ENCODE measurements at regions not wholly inside any gene's neighbourhood (a gene's known extent, or its start where the extent isn't known, plus 50 kb on each side); places are given as distances from the start of the nearest gene placed in this dataset.

GRCh38 chr4:100258675-100259074 is 68.4 kb upstream of the DDIT4L start:
- no peaks in the 10 kb centered on the region for H3K27me3 ChIP-seq (replicated peaks; ENCODE audit: control insufficient read depth, insufficient read depth, low read length)
- no peak overlapping the region for H3K4me3 ChIP-seq (replicated peaks; ENCODE audit: low read depth, low read length)
- no peak for TF ChIP-seq CTCF (IDR thresholded peaks at IDR 0.05; ENCODE audit: insufficient read depth, low read length, poor library complexity, severe bottlenecking)
- no peak for DNase-seq (ENCODE audit: extremely low read depth, insufficient read length)
- no peaks in the 10 kb centered on the region for H3K36me3 ChIP-seq (ENCODE audit: control insufficient read depth, insufficient read depth, low read length)

- H3K36me3 ChIP-seq (ENCODE audit: control insufficient read depth, insufficient read depth, low read length), result no peaks in the 10 kb centered on the region
- no peaks in the 10 kb centered on the region for H3K27me3 ChIP-seq (replicated peaks; ENCODE audit: control insufficient read depth, insufficient read depth, low read length)
- no peak for TF ChIP-seq CTCF (IDR thresholded peaks at IDR 0.05; ENCODE audit: insufficient read depth, low read length, poor library complexity, severe bottlenecking)
- DNase-seq (ENCODE audit: extremely low read depth, insufficient read length), result no peak
- no peak overlapping the region for H3K4me3 ChIP-seq (replicated peaks; ENCODE audit: low read depth, low read length)
These were observed 67.3 kb upstream of the DDIT4L start for GRCh38 chr4:100257567-100257966.

GRCh38 chr4:100254237-100254636 is 64.0 kb upstream of the DDIT4L start:
- H3K36me3 ChIP-seq (ENCODE audit: control insufficient read depth, insufficient read depth, low read length), result no peaks in the 10 kb centered on the region
- no peak for DNase-seq (ENCODE audit: extremely low read depth, insufficient read length)
- no peak for TF ChIP-seq CTCF (IDR thresholded peaks at IDR 0.05; ENCODE audit: insufficient read depth, low read length, poor library complexity, severe bottlenecking)
- H3K27me3 ChIP-seq (replicated peaks; ENCODE audit: control insufficient read depth, insufficient read depth, low read length), result no peaks in the 10 kb centered on the region
- H3K4me3 ChIP-seq (replicated peaks; ENCODE audit: low read depth, low read length), result no peak overlapping the region

GRCh38 chr4:100248476-100248875 is 58.2 kb upstream of the DDIT4L start:
- Histone ChIP-seq H3K36me3 (ENCODE audit: control insufficient read depth, insufficient read depth, low read length) (no peaks in the 10 kb centered on the region), H3K27me3 (replicated peaks; ENCODE audit: control insufficient read depth, insufficient read depth, low read length) (no peaks in the 10 kb centered on the region), H3K4me3 (replicated peaks; ENCODE audit: low read depth, low read length) (no peak overlapping the region)
- no peak for TF ChIP-seq CTCF (IDR thresholded peaks at IDR 0.05; ENCODE audit: insufficient read depth, low read length, poor library complexity, severe bottlenecking)
- no peak for DNase-seq (ENCODE audit: extremely low read depth, insufficient read length)

- H3K36me3 ChIP-seq (ENCODE audit: control insufficient read depth, insufficient read depth, low read length), result no peaks in the 10 kb centered on the region
- no peaks in the 10 kb centered on the region for H3K27me3 ChIP-seq (replicated peaks; ENCODE audit: control insufficient read depth, insufficient read depth, low read length)
- H3K4me3 ChIP-seq (replicated peaks; ENCODE audit: low read depth, low read length), result no peak overlapping the region
- DNase-seq (ENCODE audit: extremely low read depth, insufficient read length), result no peak
- no peak for TF ChIP-seq CTCF (IDR thresholded peaks at IDR 0.05; ENCODE audit: insufficient read depth, low read length, poor library complexity, severe bottlenecking)
These were observed 56.4 kb upstream of the DDIT4L start for GRCh38 chr4:100246697-100247096.

GRCh38 chr4:100244347-100244746 is 54.1 kb upstream of the DDIT4L start:
- no peak for TF ChIP-seq CTCF (IDR thresholded peaks at IDR 0.05; ENCODE audit: insufficient read depth, low read length, poor library complexity, severe bottlenecking)
- H3K27me3 ChIP-seq (replicated peaks; ENCODE audit: control insufficient read depth, insufficient read depth, low read length), result no peaks in the 10 kb centered on the region
- H3K4me3 ChIP-seq (replicated peaks; ENCODE audit: low read depth, low read length), result no peak overlapping the region
- H3K36me3 ChIP-seq (ENCODE audit: control insufficient read depth, insufficient read depth, low read length), result no peaks in the 10 kb centered on the region
- DNase-seq (ENCODE audit: extremely low read depth, insufficient read length), result no peak

All from GM06990 (cell line).